ENCODE measurements at regions not wholly inside any gene's neighbourhood (a gene's known extent, or its start where the extent isn't known, plus 50 kb on each side); places are given as distances from the start of the nearest gene placed in this dataset.

GRCh38 chr12:124411281-124411878 lies 116.5 kb downstream of the RFLNA start:
- Mint-ChIP-seq H3K4me1 (peaks cover 30% of the 10 kb centered on the region), H3K36me3 (peaks cover 4% of the 10 kb centered on the region; the same call in 1 of the 2 replicates), H3K4me3 (no peak overlapping the region), H3K9me3 (no peaks in the 10 kb centered on the region), H3K27ac (peak overlapping the region; percentile 83), H3K27me3 (ENCODE audit: low read depth) (no peaks in the 10 kb centered on the region; the same call in 1 of the 2 replicates)
- ATAC-seq (peak; percentile 14; the same call in 1 of the 2 replicates), DNase-seq (ENCODE audit: low spot score) (no peak)
- CTCF ChIA-PET = interaction anchor here (0.6 to 2.7 kb wide), 3 partner anchors 12 to 360 kb away, joined by 3 to 15 read pairs (median 4); no protein-coding TSS in a partner anchor
- TF ChIP-seq PRDM15 (CRISPR knock-in tag; IDR thresholded peaks at IDR 0.05) (no peak), ZMAT4 (CRISPR knock-in tag; IDR thresholded peaks at IDR 0.05) (no peak), ZNF512 (CRISPR knock-in tag; IDR thresholded peaks at IDR 0.05; ENCODE audit: borderline replicate concordance) (no peak), NFYB (CRISPR knock-in tag; conservative IDR thresholded peaks at IDR 0.05; ENCODE audit: low read depth) (no peak), GRHL2 (CRISPR knock-in tag; IDR thresholded peaks at IDR 0.05; ENCODE audit: insufficient replicate concordance, severe bottlenecking) (no peak), ZNF138 (CRISPR knock-in tag; conservative IDR thresholded peaks at IDR 0.05) (no peak), FOXP4 (CRISPR knock-in tag; IDR thresholded peaks at IDR 0.05) (no peak), FOXJ3 (CRISPR knock-in tag; IDR thresholded peaks at IDR 0.05; ENCODE audit: borderline replicate concordance) (no peak), IRF1 (CRISPR knock-in tag; IDR thresholded peaks at IDR 0.05) (no peak), IRF2 (CRISPR knock-in tag; IDR thresholded peaks at IDR 0.05; ENCODE audit: borderline replicate concordance, low read depth) (no peak), SP1 (CRISPR knock-in tag; conservative IDR thresholded peaks at IDR 0.05) (no peak), TCF7 (CRISPR knock-in tag; IDR thresholded peaks at IDR 0.05; ENCODE audit: low read depth) (no peak)
- POLR2A ChIA-PET = no interaction called here

GRCh38 chr12:124410354-124411175 lies 115.7 kb downstream of the RFLNA start:
- ATAC-seq (peak; percentile 9; the same call in 1 of the 2 replicates), DNase-seq (ENCODE audit: low spot score) (no peak)
- CTCF ChIA-PET = interaction anchor here (0.5 to 2.7 kb wide), 5 partner anchors 11 to 361 kb away, joined by 3 to 15 read pairs (median 4); no protein-coding TSS in a partner anchor
- Mint-ChIP-seq H3K27ac (peak overlapping the region; percentile 91), H3K36me3 (peaks cover 4% of the 10 kb centered on the region; the same call in 1 of the 2 replicates), H3K4me1 (peaks cover 34% of the 10 kb centered on the region), H3K9me3 (no peaks in the 10 kb centered on the region), H3K4me3 (no peak overlapping the region; the same call in 1 of the 2 replicates), H3K27me3 (ENCODE audit: low read depth) (no peaks in the 10 kb centered on the region; the same call in 1 of the 2 replicates)
- POLR2A ChIA-PET = interaction anchor here (0.7 kb wide), 1 partner anchor 24 kb away, joined by 3 read pairs; no protein-coding TSS in a partner anchor
- TF ChIP-seq USF1 (CRISPR knock-in tag; IDR thresholded peaks at IDR 0.05) = no peak
- TF ChIP-seq E2F1 (CRISPR knock-in tag; IDR thresholded peaks at IDR 0.05) = no peak
- no peak for TF ChIP-seq ZMAT4 (CRISPR knock-in tag; IDR thresholded peaks at IDR 0.05)
- TF ChIP-seq PREB (CRISPR knock-in tag; IDR thresholded peaks at IDR 0.05; ENCODE audit: borderline replicate concordance) = no peak

All from WTC11 (cell line).